Ovary (tissue), 3 donors: ENCODE measurements at regions not wholly inside any gene's neighbourhood (a gene's known extent, or its start where the extent isn't known, plus 50 kb on each side); places are given as distances from the start of the nearest gene placed in this dataset.

Experiments
- CTCF ChIP-seq, 3 donors: fragments of 450-650 bp in 2 of 3; fragments of 200-600 bp in 1 of 3; IDR thresholded peaks; one replicate each; pipeline versions ENCODE4 v1.5.1 to v1.8.0; 2016 to 2022; ENCODE audit warnings: antibody characterized with exemption in 3 of 3, mild to moderate bottlenecking in 1 of 3
- EP300 ChIP-seq: sonication (generic); formaldehyde crosslinking; IDR thresholded peaks from one replicate; pipeline ENCODE4 v1.6.1; 2017; ENCODE audit warnings: antibody characterized with exemption
- POLR2A ChIP-seq: fragments of 450-650 bp; IDR thresholded peaks from one replicate; pipeline ENCODE4 v1.6.1; 2017; ENCODE audit warnings: antibody characterized with exemption, mild to moderate bottlenecking, moderate library complexity
- donor health status: DM: no; HTN: no; CAD: no.

- no peak for TF ChIP-seq EP300
- TF ChIP-seq CTCF (IDR thresholded peaks at IDR 0.05) = no peak
- TF ChIP-seq POLR2A = no peak
Measured at GRCh38 chr16:80324371-80324770, 216.4 kb upstream of the DYNLRB2 start.
